DND-41 (cell line): ENCODE measurements at regions not wholly inside any gene's neighbourhood (a gene's known extent, or its start where the extent isn't known, plus 50 kb on each side); places are given as distances from the start of the nearest gene placed in this dataset.

Source experiments
- EZH2 ChIP-seq: IDR thresholded peaks from 3 replicates; pipeline ENCODE4 v1.6.1; 2012; ENCODE audit warnings: borderline replicate concordance, low read depth, mild to moderate bottlenecking, moderate library complexity, low read length, inconsistent platforms; ENCODE audit not compliant: severe bottlenecking
- TF ChIP-seq, protein P1 (sequence below): IDR thresholded peaks from 2 replicates; pipeline ENCODE4 v1.5.1; 2012; ENCODE audit warnings: borderline replicate concordance, low read length, moderate library complexity, mild to moderate bottlenecking; ENCODE audit not compliant: poor library complexity, severe bottlenecking; ENCODE audit errors: extremely low read depth

DNA sequence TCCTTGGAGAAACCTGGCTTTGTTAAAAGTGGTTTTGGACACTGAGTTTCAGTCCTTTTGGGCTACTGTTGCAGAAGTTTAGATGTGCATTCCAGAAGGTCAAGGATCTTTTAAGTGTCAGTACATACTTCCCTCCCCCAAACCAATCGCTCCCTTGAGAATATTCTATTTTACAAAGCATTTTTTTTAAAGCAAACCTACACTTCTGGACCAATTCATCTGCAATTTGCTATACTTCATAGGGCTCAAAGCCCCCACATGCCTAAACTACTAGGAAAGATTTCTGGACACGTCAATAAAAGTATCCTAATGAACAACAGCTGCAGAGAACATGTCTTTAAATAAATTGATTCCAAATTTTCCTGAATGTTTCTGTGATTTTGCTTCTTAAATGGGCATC is 157.6 kb downstream of the RDH14 start:
- TF ChIP-seq, protein P1, sequence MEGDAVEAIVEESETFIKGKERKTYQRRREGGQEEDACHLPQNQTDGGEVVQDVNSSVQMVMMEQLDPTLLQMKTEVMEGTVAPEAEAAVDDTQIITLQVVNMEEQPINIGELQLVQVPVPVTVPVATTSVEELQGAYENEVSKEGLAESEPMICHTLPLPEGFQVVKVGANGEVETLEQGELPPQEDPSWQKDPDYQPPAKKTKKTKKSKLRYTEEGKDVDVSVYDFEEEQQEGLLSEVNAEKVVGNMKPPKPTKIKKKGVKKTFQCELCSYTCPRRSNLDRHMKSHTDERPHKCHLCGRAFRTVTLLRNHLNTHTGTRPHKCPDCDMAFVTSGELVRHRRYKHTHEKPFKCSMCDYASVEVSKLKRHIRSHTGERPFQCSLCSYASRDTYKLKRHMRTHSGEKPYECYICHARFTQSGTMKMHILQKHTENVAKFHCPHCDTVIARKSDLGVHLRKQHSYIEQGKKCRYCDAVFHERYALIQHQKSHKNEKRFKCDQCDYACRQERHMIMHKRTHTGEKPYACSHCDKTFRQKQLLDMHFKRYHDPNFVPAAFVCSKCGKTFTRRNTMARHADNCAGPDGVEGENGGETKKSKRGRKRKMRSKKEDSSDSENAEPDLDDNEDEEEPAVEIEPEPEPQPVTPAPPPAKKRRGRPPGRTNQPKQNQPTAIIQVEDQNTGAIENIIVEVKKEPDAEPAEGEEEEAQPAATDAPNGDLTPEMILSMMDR = no peak
- TF ChIP-seq EZH2 = no peak
